HEK293 (cell line): ENCODE measurements at regions not wholly inside any gene's neighbourhood (a gene's known extent, or its start where the extent isn't known, plus 50 kb on each side); places are given as distances from the start of the nearest gene placed in this dataset.

Experiments used
- CTCF ChIA-PET: fragments of 350-600 bp; formaldehyde crosslinking; extraction: SDS; loops from one replicate; lab custom pipeline; 2021; ENCODE audit warnings: antibody characterized with exemption; lab: Yijun Ruan, JAX
- POLR2A ChIA-PET: fragments of 300-600 bp; formaldehyde crosslinking; extraction: SDS; loops from one replicate; lab custom pipeline; 2020; ENCODE audit warnings: antibody characterized with exemption, inconsistent platforms; lab: Yijun Ruan, JAX
- H3K27ac ChIP-seq: fragments of 200-500 bp; sonication (Bioruptor generic); 2 replicates; pipeline ENCODE4 v1.5.1; 2014; ENCODE audit warnings: low read depth, low read length, control low read depth, inconsistent platforms; ENCODE audit errors: extremely low read depth
- H3K36me3 ChIP-seq, 2 experiments: fragments of 200-500 bp in 1 of 2; sonication (Bioruptor generic) in 1 of 2; 1 replicate in 1 of 2; 2 replicates in 1 of 2; pipeline ENCODE4 v1.5.1; 2014 to 2017; ENCODE audit warnings: inconsistent platforms in 2 of 2, low read length in 2 of 2; ENCODE audit not compliant: control insufficient read depth in 2 of 2, insufficient read depth in 1 of 2
- H3K4me1 ChIP-seq: fragments of 200-500 bp; sonication (Bioruptor generic); 2 replicates; pipeline ENCODE4 v1.5.1; 2014; ENCODE audit warnings: mild to moderate bottlenecking, low read length, inconsistent platforms; ENCODE audit not compliant: control insufficient read depth, insufficient read depth
- H3K4me3 ChIP-seq: 2 replicates; pipeline ENCODE4 v1.5.1; 2011; ENCODE audit warnings: low read depth, mild to moderate bottlenecking, control low read depth, low read length, moderate library complexity
- H3K9me3 ChIP-seq: fragments of 200-500 bp; sonication (Bioruptor generic); 2 replicates; pipeline ENCODE4 v1.5.1; 2014; ENCODE audit warnings: low read depth, low read length, inconsistent platforms; ENCODE audit not compliant: control insufficient read depth, insufficient read depth
- GLI2 ChIP-seq: fragments of 450-650 bp; formaldehyde crosslinking; IDR thresholded peaks from 2 replicates; pipeline ENCODE4; 2017; ENCODE audit warnings: missing biosample characterization, missing genetic modification characterization, low read depth, borderline replicate concordance
- HOXA7 ChIP-seq: sonication (generic); formaldehyde crosslinking; IDR thresholded peaks from 2 replicates; pipeline ENCODE4 v1.8.1; 2022; ENCODE audit warnings: missing genetic modification reagents, borderline replicate concordance
- KLF16 ChIP-seq: fragments of 450-650 bp; formaldehyde crosslinking; IDR thresholded peaks from 2 replicates; pipeline ENCODE4 v1.5.1; 2017; ENCODE audit warnings: missing biosample characterization, missing genetic modification characterization
- ZBTB17 ChIP-seq: fragments of 450-650 bp; formaldehyde crosslinking; IDR thresholded peaks from 2 replicates; pipeline ENCODE4 v1.5.1; 2016; ENCODE audit warnings: missing biosample characterization, missing genetic modification characterization
- ZFP69B ChIP-seq: fragments of 450-650 bp; formaldehyde crosslinking; IDR thresholded peaks from 2 replicates; pipeline ENCODE4 v1.5.1; 2016; ENCODE audit warnings: missing biosample characterization, missing genetic modification characterization
- ZNF214 ChIP-seq: fragments of 450-650 bp; formaldehyde crosslinking; IDR thresholded peaks from 2 replicates; pipeline ENCODE4 v1.5.1; 2017; ENCODE audit warnings: missing biosample characterization, mild to moderate bottlenecking, missing genetic modification characterization, borderline replicate concordance
- ZNF571 ChIP-seq: fragments of 450-650 bp; formaldehyde crosslinking; IDR thresholded peaks from 2 replicates; pipeline ENCODE4 v1.5.0; 2017; ENCODE audit warnings: missing biosample characterization, missing genetic modification characterization
- ZNF596 ChIP-seq: fragments of 450-650 bp; IDR thresholded peaks from 2 replicates; pipeline ENCODE4 v1.5.0; 2018; ENCODE audit warnings: missing biosample characterization, mild to moderate bottlenecking, missing genetic modification characterization, moderate library complexity
- ZNF701 ChIP-seq: fragments of 450-650 bp; formaldehyde crosslinking; IDR thresholded peaks from 2 replicates; pipeline ENCODE4 v1.5.1; 2016; ENCODE audit warnings: missing biosample characterization, missing genetic modification characterization
- ZSCAN30 ChIP-seq: fragments of 450-650 bp; IDR thresholded peaks from 2 replicates; pipeline ENCODE4 v1.5.1; 2018; ENCODE audit warnings: missing biosample characterization, mild to moderate bottlenecking, missing genetic modification characterization, moderate library complexity
- TF ChIP-seq, protein P1 (sequence below): fragments of 450-650 bp; formaldehyde crosslinking; conservative IDR thresholded peaks from 2 replicates; pipeline ENCODE4 v1.5.1; 2016; ENCODE audit warnings: low read depth, missing biosample characterization, missing genetic modification characterization
- TF ChIP-seq, protein P2 (sequence below): fragments of 450-650 bp; formaldehyde crosslinking; IDR thresholded peaks from 2 replicates; pipeline ENCODE4 v1.5.1; 2017; ENCODE audit warnings: missing biosample characterization, missing genetic modification characterization
- TF ChIP-seq, protein P3 (sequence below): fragments of 450-650 bp; formaldehyde crosslinking; IDR thresholded peaks from 2 replicates; pipeline ENCODE4 v1.5.1; 2016; ENCODE audit warnings: missing biosample characterization, missing genetic modification characterization
- TF ChIP-seq, protein P4 (sequence below): fragments of 450-650 bp; formaldehyde crosslinking; IDR thresholded peaks from 2 replicates; pipeline ENCODE4 v1.5.1; 2016; ENCODE audit warnings: missing biosample characterization, missing genetic modification characterization
- TF ChIP-seq, protein P5 (sequence below): fragments of 450-650 bp; formaldehyde crosslinking; IDR thresholded peaks from 2 replicates; pipeline ENCODE4 v1.5.1; 2016; ENCODE audit warnings: missing biosample characterization, missing genetic modification characterization, borderline replicate concordance

DNA sequence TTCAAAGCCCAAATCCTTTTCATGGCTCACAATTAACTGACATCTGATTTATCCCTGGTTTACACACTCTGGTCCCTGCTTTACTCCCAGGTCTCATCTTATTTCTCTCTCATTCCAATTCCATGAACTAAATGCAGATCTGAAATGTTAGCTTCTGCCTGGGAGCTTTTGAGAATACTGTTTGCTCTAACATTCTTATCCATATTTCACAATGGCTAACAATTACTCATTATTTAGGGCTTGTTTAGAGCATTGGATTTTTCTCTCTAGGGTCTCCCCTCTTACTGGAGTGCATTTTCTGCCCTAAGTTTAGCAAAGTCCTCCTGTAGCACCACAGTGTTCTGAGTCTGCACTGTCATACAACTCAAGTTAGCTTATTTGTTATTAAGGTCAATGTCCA, 121.5 kb upstream of the HCRTR2 start:
- H3K27ac ChIP-seq: no peak overlapping the region
- TF ChIP-seq, protein P1, sequence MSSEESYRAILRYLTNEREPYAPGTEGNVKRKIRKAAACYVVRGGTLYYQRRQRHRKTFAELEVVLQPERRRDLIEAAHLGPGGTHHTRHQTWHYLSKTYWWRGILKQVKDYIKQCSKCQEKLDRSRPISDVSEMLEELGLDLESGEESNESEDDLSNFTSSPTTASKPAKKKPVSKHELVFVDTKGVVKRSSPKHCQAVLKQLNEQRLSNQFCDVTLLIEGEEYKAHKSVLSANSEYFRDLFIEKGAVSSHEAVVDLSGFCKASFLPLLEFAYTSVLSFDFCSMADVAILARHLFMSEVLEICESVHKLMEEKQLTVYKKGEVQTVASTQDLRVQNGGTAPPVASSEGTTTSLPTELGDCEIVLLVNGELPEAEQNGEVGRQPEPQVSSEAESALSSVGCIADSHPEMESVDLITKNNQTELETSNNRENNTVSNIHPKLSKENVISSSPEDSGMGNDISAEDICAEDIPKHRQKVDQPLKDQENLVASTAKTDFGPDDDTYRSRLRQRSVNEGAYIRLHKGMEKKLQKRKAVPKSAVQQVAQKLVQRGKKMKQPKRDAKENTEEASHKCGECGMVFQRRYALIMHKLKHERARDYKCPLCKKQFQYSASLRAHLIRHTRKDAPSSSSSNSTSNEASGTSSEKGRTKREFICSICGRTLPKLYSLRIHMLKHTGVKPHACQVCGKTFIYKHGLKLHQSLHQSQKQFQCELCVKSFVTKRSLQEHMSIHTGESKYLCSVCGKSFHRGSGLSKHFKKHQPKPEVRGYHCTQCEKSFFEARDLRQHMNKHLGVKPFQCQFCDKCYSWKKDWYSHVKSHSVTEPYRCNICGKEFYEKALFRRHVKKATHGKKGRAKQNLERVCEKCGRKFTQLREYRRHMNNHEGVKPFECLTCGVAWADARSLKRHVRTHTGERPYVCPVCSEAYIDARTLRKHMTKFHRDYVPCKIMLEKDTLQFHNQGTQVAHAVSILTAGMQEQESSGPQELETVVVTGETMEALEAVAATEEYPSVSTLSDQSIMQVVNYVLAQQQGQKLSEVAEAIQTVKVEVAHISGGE (tag by site-specific recombination): no peak
- TF ChIP-seq, protein P2, sequence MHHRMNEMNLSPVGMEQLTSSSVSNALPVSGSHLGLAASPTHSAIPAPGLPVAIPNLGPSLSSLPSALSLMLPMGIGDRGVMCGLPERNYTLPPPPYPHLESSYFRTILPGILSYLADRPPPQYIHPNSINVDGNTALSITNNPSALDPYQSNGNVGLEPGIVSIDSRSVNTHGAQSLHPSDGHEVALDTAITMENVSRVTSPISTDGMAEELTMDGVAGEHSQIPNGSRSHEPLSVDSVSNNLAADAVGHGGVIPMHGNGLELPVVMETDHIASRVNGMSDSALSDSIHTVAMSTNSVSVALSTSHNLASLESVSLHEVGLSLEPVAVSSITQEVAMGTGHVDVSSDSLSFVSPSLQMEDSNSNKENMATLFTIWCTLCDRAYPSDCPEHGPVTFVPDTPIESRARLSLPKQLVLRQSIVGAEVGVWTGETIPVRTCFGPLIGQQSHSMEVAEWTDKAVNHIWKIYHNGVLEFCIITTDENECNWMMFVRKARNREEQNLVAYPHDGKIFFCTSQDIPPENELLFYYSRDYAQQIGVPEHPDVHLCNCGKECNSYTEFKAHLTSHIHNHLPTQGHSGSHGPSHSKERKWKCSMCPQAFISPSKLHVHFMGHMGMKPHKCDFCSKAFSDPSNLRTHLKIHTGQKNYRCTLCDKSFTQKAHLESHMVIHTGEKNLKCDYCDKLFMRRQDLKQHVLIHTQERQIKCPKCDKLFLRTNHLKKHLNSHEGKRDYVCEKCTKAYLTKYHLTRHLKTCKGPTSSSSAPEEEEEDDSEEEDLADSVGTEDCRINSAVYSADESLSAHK (tag by site-specific recombination): no peak
- no peak for TF ChIP-seq ZBTB17
- no peak for TF ChIP-seq ZSCAN30
- no peak for TF ChIP-seq ZFP69B (tag by site-specific recombination)
- TF ChIP-seq HOXA7: no peak
- TF ChIP-seq KLF16: no peak
- POLR2A ChIA-PET: no interaction called here
- no peaks in the 10 kb centered on the region for H3K36me3 ChIP-seq
- no peaks in the 10 kb centered on the region for H3K4me1 ChIP-seq
- CTCF ChIA-PET: interaction anchor here (0.5 kb wide), 1 partner anchor 54 kb away, joined by 3 read pairs; no protein-coding TSS in a partner anchor
- H3K4me3 ChIP-seq: no peak overlapping the region
- no peaks in the 10 kb centered on the region for H3K9me3 ChIP-seq

DNA sequence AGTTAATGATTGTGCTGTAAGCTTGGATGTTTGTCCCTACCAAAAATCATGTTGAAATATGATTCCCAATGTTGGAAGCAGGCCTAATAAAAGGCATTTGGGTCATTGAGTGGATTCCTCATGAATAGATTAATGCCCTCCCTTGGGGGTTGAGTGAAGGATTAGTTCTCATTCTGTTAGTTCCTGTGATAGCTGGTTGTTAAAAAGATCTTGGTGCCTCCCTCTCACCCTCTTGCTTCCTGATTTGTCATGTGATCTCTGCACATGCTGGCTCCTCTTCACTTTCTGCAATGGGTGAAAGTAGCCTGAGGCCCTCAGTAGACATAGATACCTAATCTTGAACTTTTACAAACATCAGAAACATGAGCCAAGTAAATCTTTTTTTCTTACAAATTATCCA, 115.6 kb upstream of the HCRTR2 start:
- no peaks in the 10 kb centered on the region for H3K36me3 ChIP-seq
- ChIA-PET POLR2A (no interaction called here), CTCF (interaction anchor here (1.3 kb wide), 1 partner anchor 10 kb away, joined by 8 read pairs; no protein-coding TSS in a partner anchor)
- no peaks in the 10 kb centered on the region for H3K4me1 ChIP-seq
- H3K9me3 ChIP-seq: peaks cover 3% of the 10 kb centered on the region
- H3K27ac ChIP-seq: no peak overlapping the region
- H3K4me3 ChIP-seq: no peak overlapping the region
- TF ChIP-seq, protein P3, sequence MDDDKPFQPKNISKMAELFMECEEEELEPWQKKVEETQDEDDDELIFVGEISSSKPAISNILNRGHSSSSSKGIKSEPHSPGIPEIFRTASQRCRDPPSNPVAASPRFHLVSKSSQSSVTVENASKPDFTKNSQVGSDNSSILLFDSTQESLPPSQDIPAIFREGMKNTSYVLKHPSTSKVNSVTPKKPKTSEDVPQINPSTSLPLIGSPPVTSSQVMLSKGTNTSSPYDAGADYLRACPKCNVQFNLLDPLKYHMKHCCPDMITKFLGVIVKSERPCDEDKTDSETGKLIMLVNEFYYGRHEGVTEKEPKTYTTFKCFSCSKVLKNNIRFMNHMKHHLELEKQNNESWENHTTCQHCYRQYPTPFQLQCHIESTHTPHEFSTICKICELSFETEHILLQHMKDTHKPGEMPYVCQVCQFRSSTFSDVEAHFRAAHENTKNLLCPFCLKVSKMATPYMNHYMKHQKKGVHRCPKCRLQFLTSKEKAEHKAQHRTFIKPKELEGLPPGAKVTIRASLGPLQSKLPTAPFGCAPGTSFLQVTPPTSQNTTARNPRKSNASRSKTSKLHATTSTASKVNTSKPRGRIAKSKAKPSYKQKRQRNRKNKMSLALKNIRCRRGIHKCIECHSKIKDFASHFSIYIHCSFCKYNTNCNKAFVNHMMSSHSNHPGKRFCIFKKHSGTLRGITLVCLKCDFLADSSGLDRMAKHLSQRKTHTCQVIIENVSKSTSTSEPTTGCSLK (tag by site-specific recombination): no peak
- TF ChIP-seq, protein P4, sequence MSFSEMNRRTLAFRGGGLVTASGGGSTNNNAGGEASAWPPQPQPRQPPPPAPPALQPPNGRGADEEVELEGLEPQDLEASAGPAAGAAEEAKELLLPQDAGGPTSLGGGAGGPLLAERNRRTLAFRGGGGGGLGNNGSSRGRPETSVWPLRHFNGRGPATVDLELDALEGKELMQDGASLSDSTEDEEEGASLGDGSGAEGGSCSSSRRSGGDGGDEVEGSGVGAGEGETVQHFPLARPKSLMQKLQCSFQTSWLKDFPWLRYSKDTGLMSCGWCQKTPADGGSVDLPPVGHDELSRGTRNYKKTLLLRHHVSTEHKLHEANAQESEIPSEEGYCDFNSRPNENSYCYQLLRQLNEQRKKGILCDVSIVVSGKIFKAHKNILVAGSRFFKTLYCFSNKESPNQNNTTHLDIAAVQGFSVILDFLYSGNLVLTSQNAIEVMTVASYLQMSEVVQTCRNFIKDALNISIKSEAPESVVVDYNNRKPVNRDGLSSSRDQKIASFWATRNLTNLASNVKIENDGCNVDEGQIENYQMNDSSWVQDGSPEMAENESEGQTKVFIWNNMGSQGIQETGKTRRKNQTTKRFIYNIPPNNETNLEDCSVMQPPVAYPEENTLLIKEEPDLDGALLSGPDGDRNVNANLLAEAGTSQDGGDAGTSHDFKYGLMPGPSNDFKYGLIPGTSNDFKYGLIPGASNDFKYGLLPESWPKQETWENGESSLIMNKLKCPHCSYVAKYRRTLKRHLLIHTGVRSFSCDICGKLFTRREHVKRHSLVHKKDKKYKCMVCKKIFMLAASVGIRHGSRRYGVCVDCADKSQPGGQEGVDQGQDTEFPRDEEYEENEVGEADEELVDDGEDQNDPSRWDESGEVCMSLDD (tag by site-specific recombination): no peak
- TF ChIP-seq, protein P5, sequence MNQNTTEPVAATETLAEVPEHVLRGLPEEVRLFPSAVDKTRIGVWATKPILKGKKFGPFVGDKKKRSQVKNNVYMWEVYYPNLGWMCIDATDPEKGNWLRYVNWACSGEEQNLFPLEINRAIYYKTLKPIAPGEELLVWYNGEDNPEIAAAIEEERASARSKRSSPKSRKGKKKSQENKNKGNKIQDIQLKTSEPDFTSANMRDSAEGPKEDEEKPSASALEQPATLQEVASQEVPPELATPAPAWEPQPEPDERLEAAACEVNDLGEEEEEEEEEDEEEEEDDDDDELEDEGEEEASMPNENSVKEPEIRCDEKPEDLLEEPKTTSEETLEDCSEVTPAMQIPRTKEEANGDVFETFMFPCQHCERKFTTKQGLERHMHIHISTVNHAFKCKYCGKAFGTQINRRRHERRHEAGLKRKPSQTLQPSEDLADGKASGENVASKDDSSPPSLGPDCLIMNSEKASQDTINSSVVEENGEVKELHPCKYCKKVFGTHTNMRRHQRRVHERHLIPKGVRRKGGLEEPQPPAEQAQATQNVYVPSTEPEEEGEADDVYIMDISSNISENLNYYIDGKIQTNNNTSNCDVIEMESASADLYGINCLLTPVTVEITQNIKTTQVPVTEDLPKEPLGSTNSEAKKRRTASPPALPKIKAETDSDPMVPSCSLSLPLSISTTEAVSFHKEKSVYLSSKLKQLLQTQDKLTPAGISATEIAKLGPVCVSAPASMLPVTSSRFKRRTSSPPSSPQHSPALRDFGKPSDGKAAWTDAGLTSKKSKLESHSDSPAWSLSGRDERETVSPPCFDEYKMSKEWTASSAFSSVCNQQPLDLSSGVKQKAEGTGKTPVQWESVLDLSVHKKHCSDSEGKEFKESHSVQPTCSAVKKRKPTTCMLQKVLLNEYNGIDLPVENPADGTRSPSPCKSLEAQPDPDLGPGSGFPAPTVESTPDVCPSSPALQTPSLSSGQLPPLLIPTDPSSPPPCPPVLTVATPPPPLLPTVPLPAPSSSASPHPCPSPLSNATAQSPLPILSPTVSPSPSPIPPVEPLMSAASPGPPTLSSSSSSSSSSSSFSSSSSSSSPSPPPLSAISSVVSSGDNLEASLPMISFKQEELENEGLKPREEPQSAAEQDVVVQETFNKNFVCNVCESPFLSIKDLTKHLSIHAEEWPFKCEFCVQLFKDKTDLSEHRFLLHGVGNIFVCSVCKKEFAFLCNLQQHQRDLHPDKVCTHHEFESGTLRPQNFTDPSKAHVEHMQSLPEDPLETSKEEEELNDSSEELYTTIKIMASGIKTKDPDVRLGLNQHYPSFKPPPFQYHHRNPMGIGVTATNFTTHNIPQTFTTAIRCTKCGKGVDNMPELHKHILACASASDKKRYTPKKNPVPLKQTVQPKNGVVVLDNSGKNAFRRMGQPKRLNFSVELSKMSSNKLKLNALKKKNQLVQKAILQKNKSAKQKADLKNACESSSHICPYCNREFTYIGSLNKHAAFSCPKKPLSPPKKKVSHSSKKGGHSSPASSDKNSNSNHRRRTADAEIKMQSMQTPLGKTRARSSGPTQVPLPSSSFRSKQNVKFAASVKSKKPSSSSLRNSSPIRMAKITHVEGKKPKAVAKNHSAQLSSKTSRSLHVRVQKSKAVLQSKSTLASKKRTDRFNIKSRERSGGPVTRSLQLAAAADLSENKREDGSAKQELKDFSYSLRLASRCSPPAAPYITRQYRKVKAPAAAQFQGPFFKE: no peak
- TF ChIP-seq ZNF596 (tag by site-specific recombination) (no peak), ZNF701 (no peak), ZNF571 (no peak), GLI2 (tag by site-specific recombination) (no peak), ZNF214 (tag by site-specific recombination) (no peak)
